ENCODE measurements at regions not wholly inside any gene's neighbourhood (a gene's known extent, or its start where the extent isn't known, plus 50 kb on each side); places are given as distances from the start of the nearest gene placed in this dataset.

- no peak for TF ChIP-seq CHD1 (IDR thresholded peaks at IDR 0.05; ENCODE audit: low read depth, low read length)
Observed at GRCh38 chr6:137590684-137591083, 96.5 kb upstream of the OLIG3 start (continued).

- Histone ChIP-seq H4K5ac (ENCODE audit: insufficient read length, low read depth, low read length) (no peak overlapping the region), H3K14ac (ENCODE audit: insufficient read length) (no peak overlapping the region), H4K8ac (ENCODE audit: extremely low read depth, insufficient read depth, low read length) (no peak overlapping the region), H3K23ac (ENCODE audit: insufficient read length) (no peak overlapping the region), H3K79me1 (ENCODE audit: low read depth, low read length) (no peaks in the 10 kb centered on the region), H3K27me3 (replicated peaks in 1 of 4; ENCODE audit: control insufficient read depth in 3 of 4, extremely low read depth in 1 of 4, insufficient read depth in 3 of 4, low read length in 3 of 4) (no peaks in the 10 kb centered on the region), H3K18ac (ENCODE audit: extremely low read depth, low read length) (no peak overlapping the region), H3K4me2 (ENCODE audit: insufficient read depth in 1 of 2, low read depth in 2 of 2, low read length in 2 of 2) (no peak overlapping the region), H2AFZ (ENCODE audit: low read length) (no peak overlapping the region), H3K36me3 (ENCODE audit: control insufficient read depth in 2 of 4, insufficient read depth in 4 of 4, low read length in 3 of 4) (no peaks in the 10 kb centered on the region), H3K4me1 (replicated peaks in 1 of 4; ENCODE audit: control insufficient read depth in 3 of 4, insufficient read depth in 4 of 4, low read length in 3 of 4) (no peaks in the 10 kb centered on the region; a peak in 1 of 7 replicates), H3K23me2 (ENCODE audit: low read depth, low read length) (no peaks in the 10 kb centered on the region; the same call in 1 of the 2 replicates), H2BK120ac (replicated peaks; ENCODE audit: low read depth, low read length) (no peak overlapping the region), H4K20me1 (replicated peaks in 1 of 2; ENCODE audit: control insufficient read depth in 1 of 2, insufficient read depth in 2 of 2, low read length in 2 of 2) (no peaks in the 10 kb centered on the region), H4K91ac (replicated peaks; ENCODE audit: insufficient read length, low read length) (no peak overlapping the region), H3K4ac (replicated peaks; ENCODE audit: insufficient read length, low read depth, low read length) (no peak overlapping the region), H3K9me3 (ENCODE audit: insufficient read depth in 2 of 2, low read depth in 1 of 2, low read length in 1 of 2) (no peaks in the 10 kb centered on the region), H3K56ac (replicated peaks; ENCODE audit: insufficient read length, low read depth, low read length) (no peak overlapping the region), H3K27ac (ENCODE audit: low read depth, low read length) (no peak overlapping the region), H2AK5ac (ENCODE audit: low read depth, low read length) (no peak overlapping the region), H3K4me3 (ENCODE audit: extremely low read depth in 1 of 4, insufficient read depth in 2 of 4, low read depth in 3 of 4, low read length in 4 of 4) (no peak overlapping the region), H2BK20ac (ENCODE audit: low read length) (no peak overlapping the region), H3K79me2 (ENCODE audit: control insufficient read depth in 1 of 2, insufficient read depth in 2 of 2, low read length in 2 of 2) (no peaks in the 10 kb centered on the region), H3K9ac (replicated peaks in 1 of 4; ENCODE audit: extremely low read depth in 1 of 4, low read depth in 3 of 4, low read length in 3 of 4) (no peak overlapping the region), H2BK5ac (ENCODE audit: low read depth, low read length) (no peak overlapping the region), H2BK12ac (ENCODE audit: low read depth, low read length) (no peak overlapping the region), H2BK15ac (ENCODE audit: low read length) (no peak overlapping the region)
- POLR2A ChIA-PET (ENCODE audit: partially characterized antibody) = no interaction called here
- WGBS, 2 experiments (ENCODE audit: extremely low coverage in 1 of 2, insufficient coverage in 1 of 2, insufficient read length in 1 of 2, insufficient replicate concordance in 2 of 2, low coverage in 1 of 2, low lambda C conversion rate in 2 of 2, missing lambda C conversion rate in 1 of 2) = 89% methylated on average over 4 of the region's 4 CpGs; no CpG with 5 or more reads in 1 of the 2 experiments
- CTCF ChIA-PET (ENCODE audit: partially characterized antibody) = interaction anchor here (1.3 to 7.7 kb wide), 3 partner anchors 8 to 82 kb away, joined by 3 to 66 read pairs (median 4); no protein-coding TSS in a partner anchor
- TF ChIP-seq NRF1 (IDR thresholded peaks at IDR 0.05; ENCODE audit: low read depth, low read length) (no peak), USF2 (IDR thresholded peaks at IDR 0.05; ENCODE audit: low read length) (no peak), RBBP5 (IDR thresholded peaks at IDR 0.05; ENCODE audit: borderline replicate concordance, low read depth, low read length) (no peak), ATF3 (IDR thresholded peaks at IDR 0.05; ENCODE audit: insufficient read depth, low read depth, low read length) (no peak), NANOG (IDR thresholded peaks at IDR 0.05; ENCODE audit: insufficient read depth, low read depth, low read length, poor library complexity, severe bottlenecking) (no peak), EZH2 (IDR thresholded peaks at IDR 0.05; ENCODE audit: low read depth, low read length, severe bottlenecking) (no peak), EGR1 (IDR thresholded peaks at IDR 0.05; ENCODE audit: borderline replicate concordance, low read depth, low read length) (no peak), TCF12 (IDR thresholded peaks at IDR 0.05; ENCODE audit: low read depth, low read length) (no peak), HDAC2 (IDR thresholded peaks at IDR 0.05; ENCODE audit: borderline replicate concordance in 1 of 2, low read depth in 2 of 2, low read length in 2 of 2) (no peak), POU5F1 (IDR thresholded peaks at IDR 0.05; ENCODE audit: low read depth, low read length) (no peak)
- no peak for FAIRE-seq
- no peak for DNase-seq (ENCODE audit: low read depth in 1 of 2, low spot score in 2 of 2)
Observed at GRCh38 chr6:137601471-137601870, 107.3 kb upstream of the OLIG3 start.

Data from H1 (cell line).